Kidney (tissue), 13 donors: ENCODE measurements at regions not wholly inside any gene's neighbourhood (a gene's known extent, or its start where the extent isn't known, plus 50 kb on each side); places are given as distances from the start of the nearest gene placed in this dataset.

Source experiments
- DNase-seq, 5 donors: peaks; one replicate each; pipeline ENCODE4 v3.0.0-alpha.2; 2013 to 2020
- FAIRE-seq: peaks from 2 replicates; lab custom pipeline; 2012; peaks lifted over from hg19 to GRCh38; lab: Jason Lieb, UNC
- H3K27ac ChIP-seq, 2 donors: one replicate each; pipeline ENCODE4 v1.7.0; 2013; ENCODE audit warnings: low read depth in 2 of 2, low read length in 2 of 2, inconsistent platforms in 1 of 2
- H3K27me3 ChIP-seq: one replicate; pipeline ENCODE4 v1.7.1; 2013; ENCODE audit warnings: low read length, inconsistent platforms; ENCODE audit not compliant: control insufficient read depth, insufficient read depth
- H3K36me3 ChIP-seq, 3 donors: one replicate each; pipeline versions ENCODE4 v1.7.0 to v1.7.1; 2013; ENCODE audit warnings: low read length in 3 of 3, control low read depth in 1 of 3, inconsistent platforms in 1 of 3; ENCODE audit not compliant: insufficient read depth in 3 of 3, control insufficient read depth in 2 of 3
- H3K4me1 ChIP-seq, 3 donors: one replicate each; pipeline versions ENCODE4 v1.7.0 to v1.7.1; 2013; ENCODE audit warnings: low read length in 3 of 3, inconsistent platforms in 1 of 3, low read depth in 1 of 3; ENCODE audit not compliant: control insufficient read depth in 2 of 3, insufficient read depth in 2 of 3
- H3K4me3 ChIP-seq, 3 donors: one replicate each; pipeline versions ENCODE4 v1.7.0 to v1.8.1; 2013; ENCODE audit warnings: low read length in 3 of 3, control low read depth in 1 of 3, inconsistent platforms in 1 of 3
- H3K9ac ChIP-seq, 3 donors: one replicate each; pipeline versions ENCODE4 v1.7.0 to v1.7.1; 2013; ENCODE audit warnings: low read length in 3 of 3, control low read depth in 1 of 3, inconsistent platforms in 1 of 3
- H3K9me3 ChIP-seq, 3 donors: one replicate each; pipeline versions ENCODE4 v1.7.0 to v1.7.1; 2013; ENCODE audit warnings: low read length in 3 of 3, control low read depth in 1 of 3, inconsistent platforms in 1 of 3; ENCODE audit not compliant: control insufficient read depth in 2 of 3, insufficient read depth in 1 of 3
- CTCF ChIP-seq: IDR thresholded peaks from 3 replicates; pipeline ENCODE4 v1.5.1; 2012; ENCODE audit warnings: mild to moderate bottlenecking, moderate library complexity, borderline replicate concordance; ENCODE audit not compliant: insufficient read depth; ENCODE audit errors: extremely low read depth
- intact Hi-C: fragments of 100-400 bp; cut with DNase I; formaldehyde crosslinking; loops from one replicate; pipeline ENCODE4 v1.11.1; 2022
- donor health status: control.
- donor health status: control.
- donor health status: control.
- donor health status: control.
- donor health status: control.
- donor health status: DM: yes; HTN: yes; CAD: no.
- donor health status: Normal renal cell carcinoma (clear cell type).

DNA sequence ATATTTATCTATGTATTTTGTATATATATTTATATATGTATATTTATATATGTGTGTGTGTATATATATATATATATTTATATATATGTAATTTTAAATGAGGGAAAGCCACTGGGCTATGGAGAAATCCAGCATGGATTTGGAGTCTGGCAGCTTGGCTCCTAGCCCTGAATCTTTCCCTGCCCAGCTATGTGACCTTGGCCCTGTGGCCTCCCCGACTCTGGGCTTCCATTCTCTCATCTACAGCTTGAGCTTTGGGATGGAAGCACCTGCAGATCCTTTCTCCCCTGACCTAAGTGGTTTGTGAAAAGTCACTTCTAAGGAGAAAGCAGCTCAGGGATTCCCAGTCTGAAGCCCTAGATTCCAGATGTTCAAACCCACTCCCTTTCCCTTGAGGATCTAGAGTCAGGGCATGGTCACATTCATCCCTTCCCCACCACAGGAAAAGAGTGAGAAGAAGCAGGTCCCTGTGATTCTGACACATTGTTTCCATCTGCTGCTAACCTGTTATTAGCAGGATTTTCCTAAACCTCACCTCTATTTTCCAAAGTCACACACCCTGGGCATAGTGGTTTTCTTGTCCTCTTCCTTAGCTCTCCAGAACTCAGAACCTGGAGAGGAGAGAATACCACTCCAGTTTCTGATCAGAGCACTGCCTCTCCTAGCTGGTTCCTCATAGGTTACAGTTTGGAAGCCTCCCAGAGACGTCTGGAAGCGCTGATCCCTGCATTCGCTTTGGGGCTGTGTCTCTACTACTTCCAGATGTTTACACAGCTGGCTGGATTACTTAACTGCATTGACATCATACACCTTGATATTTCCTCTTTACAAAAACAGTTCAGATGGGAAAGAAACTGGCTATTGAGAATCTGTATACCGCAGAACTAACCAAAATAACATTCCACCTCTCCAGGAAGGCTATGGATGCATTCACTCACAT is 327.5 kb upstream of the ZMIZ1 start:
- no peaks in the 10 kb centered on the region for H3K36me3 ChIP-seq
- FAIRE-seq, result no peak
- H3K9me3 ChIP-seq, result no peaks in the 10 kb centered on the region
- intact Hi-C loops, result no loop called here
- peaks cover 0 to 16% (median 10%) of the 10 kb centered on the region in 3 donors for H3K4me1 ChIP-seq
- no peak overlapping the region for H3K9ac ChIP-seq
- H3K27ac ChIP-seq, result no peak overlapping the region
- DNase-seq, result no peak
- no peaks in the 10 kb centered on the region for H3K27me3 ChIP-seq
- TF ChIP-seq CTCF, result no peak
- no peak overlapping the region for H3K4me3 ChIP-seq

GRCh38 chr10:78742406-78742729 is 326.4 kb upstream of the ZMIZ1 start:
- Histone ChIP-seq H3K9me3 (no peaks in the 10 kb centered on the region), H3K27me3 (no peaks in the 10 kb centered on the region), H3K36me3 (no peaks in the 10 kb centered on the region), H3K4me3 (no peak overlapping the region), H3K9ac (no peak overlapping the region), H3K27ac (no peak overlapping the region), H3K4me1 (peaks cover 0 to 16% (median 10%) of the 10 kb centered on the region in 3 donors)
- intact Hi-C loops, result no loop called here
- no peak for TF ChIP-seq CTCF
- FAIRE-seq (no peak), DNase-seq (peak in 1 of 5 donors; percentile 55)

DNA sequence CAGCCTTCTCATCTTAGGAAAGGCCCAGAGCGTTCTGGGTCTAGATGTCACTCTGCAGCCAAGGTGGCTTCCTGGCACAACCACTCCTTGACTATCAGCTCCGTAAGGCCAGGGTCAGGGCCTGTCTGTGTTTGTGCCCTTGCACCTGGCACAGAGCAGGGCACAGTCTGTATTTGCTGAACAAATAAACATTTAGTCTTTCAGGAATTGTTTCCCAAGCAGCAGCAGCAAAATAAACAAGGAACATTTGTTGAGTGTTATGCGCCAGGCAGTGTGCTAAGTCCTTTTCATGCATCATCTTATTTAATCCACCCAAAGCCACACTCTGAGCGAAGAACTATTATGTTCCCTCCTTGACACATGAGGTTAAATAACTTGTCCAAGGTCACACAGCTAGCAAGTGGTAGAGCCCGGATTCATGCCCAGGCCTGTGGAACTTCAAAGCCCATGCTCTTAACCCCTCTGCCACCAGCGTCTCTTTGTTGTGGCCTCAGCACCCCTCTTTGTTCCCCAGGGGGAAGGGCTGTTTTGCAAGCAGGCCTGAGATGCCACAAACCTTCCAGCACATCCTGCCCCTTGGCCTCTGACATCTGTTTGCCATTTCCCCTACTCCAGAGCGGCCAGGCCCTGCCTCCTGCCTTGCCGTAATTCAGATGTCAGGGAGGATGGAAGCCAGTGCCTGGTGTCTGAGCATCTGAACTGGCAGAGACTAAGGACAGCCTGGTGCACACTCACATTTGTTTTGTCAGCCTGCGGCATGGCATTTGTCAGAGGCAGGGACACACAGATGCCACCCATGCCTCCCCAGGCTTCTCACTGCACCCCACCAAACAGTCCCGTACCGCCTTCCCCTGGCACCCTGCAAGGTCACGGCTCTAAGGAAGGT is 325.8 kb upstream of the ZMIZ1 start:
- H3K27ac ChIP-seq, result no peak overlapping the region
- peak in 1 of 5 donors; percentile 59 for DNase-seq

More for the DNA sequence above, 325.8 kb upstream of the ZMIZ1 start:
- no peaks in the 10 kb centered on the region for H3K9me3 ChIP-seq
- no peak for TF ChIP-seq CTCF
- FAIRE-seq, result no peak
- no peaks in the 10 kb centered on the region for H3K36me3 ChIP-seq
- intact Hi-C loops, result no loop called here
- no peak overlapping the region for H3K9ac ChIP-seq
- peaks cover 0 to 16% (median 10%) of the 10 kb centered on the region in 3 donors for H3K4me1 ChIP-seq
- no peaks in the 10 kb centered on the region for H3K27me3 ChIP-seq
- H3K4me3 ChIP-seq, result no peak overlapping the region
